Type B pancreatic cell (in vitro differentiated cells): ENCODE measurements at regions not wholly inside any gene's neighbourhood (a gene's known extent, or its start where the extent isn't known, plus 50 kb on each side); places are given as distances from the start of the nearest gene placed in this dataset.

ENCODE experiments used
- DNase-seq: peaks from one replicate; pipeline ENCODE4 v3.0.0; 2021; ENCODE audit warnings: mixed read lengths; ENCODE audit not compliant: unreplicated experiment; ENCODE audit errors: extremely low spot score
- H3K27ac Mint-ChIP-seq: 2 replicates; pipeline ENCODE4 v1.8.0; 2021; ENCODE audit warnings: mild to moderate bottlenecking, mixed read lengths
- H3K27me3 Mint-ChIP-seq: 2 replicates; pipeline ENCODE4 v1.8.0; 2021; ENCODE audit warnings: mixed read lengths
- H3K36me3 Mint-ChIP-seq: 2 replicates; pipeline ENCODE4 v1.8.0; 2021; ENCODE audit warnings: mixed read lengths
- H3K4me1 Mint-ChIP-seq: one replicate; pipeline ENCODE4 v1.8.0; 2021; ENCODE audit warnings: mixed read lengths; ENCODE audit not compliant: unreplicated experiment
- H3K4me3 Mint-ChIP-seq: 2 replicates; pipeline ENCODE4 v1.8.0; 2021; ENCODE audit warnings: mild to moderate bottlenecking, mixed read lengths
- H3K9me3 Mint-ChIP-seq: 2 replicates; pipeline ENCODE4 v1.8.0; 2021; ENCODE audit warnings: mixed read lengths
- CTCF ChIP-seq: fragments of 200-600 bp; sonication (generic); conservative IDR thresholded peaks from 2 replicates; pipeline ENCODE4 v1.5.0; 2021; ENCODE audit warnings: antibody characterized with exemption, mild to moderate bottlenecking

GRCh38 chr2:180125245-180125962, 118.3 kb upstream of the CWC22 start:
- Mint-ChIP-seq H3K4me1 (peaks cover 11% of the 10 kb centered on the region), H3K27me3 (peaks cover 16% of the 10 kb centered on the region), H3K4me3 (no peak overlapping the region), H3K9me3 (no peaks in the 10 kb centered on the region), H3K27ac (no peak overlapping the region), H3K36me3 (no peaks in the 10 kb centered on the region)
- peak; percentile 85 for TF ChIP-seq CTCF
- DNase-seq, result no peak

- Mint-ChIP-seq H3K36me3 (no peaks in the 10 kb centered on the region), H3K27me3 (peaks cover 14% of the 10 kb centered on the region), H3K4me1 (peaks cover 11% of the 10 kb centered on the region), H3K4me3 (no peak overlapping the region), H3K9me3 (no peaks in the 10 kb centered on the region), H3K27ac (no peak overlapping the region)
- DNase-seq, result no peak
- TF ChIP-seq CTCF, result peak; percentile 83
These were observed 117.4 kb upstream of the CWC22 start for GRCh38 chr2:180124273-180125139.

GRCh38 chr2:180122874-180123273, 115.8 kb upstream of the CWC22 start:
- Mint-ChIP-seq H3K27me3 (peaks cover 4% of the 10 kb centered on the region), H3K27ac (no peak overlapping the region), H3K9me3 (no peaks in the 10 kb centered on the region), H3K4me1 (peaks cover 11% of the 10 kb centered on the region), H3K36me3 (no peaks in the 10 kb centered on the region), H3K4me3 (no peak overlapping the region)
- DNase-seq, result no peak
- TF ChIP-seq CTCF, result no peak

GRCh38 chr2:180115675-180116074, 108.6 kb upstream of the CWC22 start:
- DNase-seq, result no peak
- peaks cover 8% of the 10 kb centered on the region for H3K4me1 Mint-ChIP-seq
- no peak overlapping the region for H3K4me3 Mint-ChIP-seq
- H3K27ac Mint-ChIP-seq, result no peak overlapping the region
- H3K36me3 Mint-ChIP-seq, result no peaks in the 10 kb centered on the region
- no peak for TF ChIP-seq CTCF
- H3K27me3 Mint-ChIP-seq, result no peaks in the 10 kb centered on the region
- H3K9me3 Mint-ChIP-seq, result no peaks in the 10 kb centered on the region

GRCh38 chr2:180115269-180115668, 108.2 kb upstream of the CWC22 start:
- Mint-ChIP-seq H3K27me3 (no peaks in the 10 kb centered on the region), H3K36me3 (no peaks in the 10 kb centered on the region), H3K4me1 (peaks cover 8% of the 10 kb centered on the region), H3K9me3 (no peaks in the 10 kb centered on the region), H3K27ac (no peak overlapping the region), H3K4me3 (no peak overlapping the region)
- TF ChIP-seq CTCF, result no peak
- DNase-seq, result no peak
